HG03139 (cell line): ENCODE measurements at regions not wholly inside any gene's neighbourhood (a gene's known extent, or its start where the extent isn't known, plus 50 kb on each side); places are given as distances from the start of the nearest gene placed in this dataset.

Source experiments
- ATAC-seq: cut with Tn5 transposase; IDR thresholded peaks from one replicate; pipeline ENCODE4 v1.9.1; 2021; ENCODE audit not compliant: unreplicated experiment

- no peak for ATAC-seq
Measured at GRCh38 chr6:128827675-128828464, 55.1 kb upstream of the LAMA2 start.

DNA sequence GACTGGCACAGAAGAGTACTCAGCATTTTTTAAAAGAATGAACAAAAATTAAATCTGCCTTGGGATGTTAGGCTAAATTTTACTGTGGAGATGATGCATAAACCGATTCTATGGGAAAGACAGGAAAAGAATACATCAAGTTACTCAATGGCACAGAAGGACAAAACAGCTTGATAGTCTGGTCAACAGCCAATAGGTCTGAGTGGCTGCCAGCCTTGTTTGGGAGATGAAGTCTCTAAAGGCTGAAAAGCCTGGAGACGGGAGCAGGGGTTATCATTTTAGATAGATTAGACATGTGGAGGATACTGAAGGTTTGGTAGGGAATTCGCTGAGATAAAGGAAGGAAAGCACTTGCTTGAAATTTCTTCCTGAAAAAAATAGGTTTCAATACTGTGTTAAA, 56.3 kb upstream of the LAMA2 start:
- no peak for ATAC-seq

GRCh38 chr6:128822271-128822670, 60.7 kb upstream of the LAMA2 start:
- no peak for ATAC-seq

DNA sequence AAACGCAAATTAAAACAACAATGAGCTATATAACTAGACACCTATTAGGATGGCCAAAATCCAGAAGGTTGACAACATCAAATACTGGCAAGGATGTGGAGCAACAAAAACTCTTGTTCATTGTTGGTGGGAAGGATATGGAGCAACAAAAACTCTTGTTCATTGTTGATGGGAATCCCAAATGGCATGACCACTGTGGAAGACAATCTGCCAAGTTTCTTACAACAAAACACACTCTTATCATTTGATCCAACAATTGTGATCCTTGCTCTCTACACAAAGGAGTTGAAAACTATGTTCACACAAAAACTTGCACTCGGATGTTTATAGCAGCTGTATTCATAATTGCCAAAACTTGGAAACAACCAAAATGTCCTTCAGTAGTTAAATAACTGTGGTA, 61.8 kb upstream of the LAMA2 start:
- ATAC-seq: no peak

DNA sequence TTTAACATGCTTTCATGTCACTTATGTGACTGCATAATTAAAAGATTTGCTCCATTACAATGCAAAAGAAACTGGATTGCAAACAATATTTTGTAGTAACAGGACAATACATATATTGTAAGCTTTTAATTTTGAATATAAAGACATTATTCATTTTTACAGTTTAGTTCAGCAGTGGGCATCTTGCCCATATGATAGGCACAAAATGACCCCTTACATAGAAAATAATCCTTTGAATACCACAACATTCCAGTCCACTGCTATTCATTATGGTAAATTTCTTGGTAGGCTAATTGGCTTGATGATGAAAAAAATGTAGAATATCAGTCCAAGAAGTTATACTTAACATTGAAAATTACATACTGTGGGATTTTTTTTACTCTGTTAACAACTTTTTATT, 74.1 kb upstream of the LAMA2 start:
- ATAC-seq: no peak

GRCh38 chr6:128807577-128807976, 75.4 kb upstream of the LAMA2 start:
- no peak for ATAC-seq

DNA sequence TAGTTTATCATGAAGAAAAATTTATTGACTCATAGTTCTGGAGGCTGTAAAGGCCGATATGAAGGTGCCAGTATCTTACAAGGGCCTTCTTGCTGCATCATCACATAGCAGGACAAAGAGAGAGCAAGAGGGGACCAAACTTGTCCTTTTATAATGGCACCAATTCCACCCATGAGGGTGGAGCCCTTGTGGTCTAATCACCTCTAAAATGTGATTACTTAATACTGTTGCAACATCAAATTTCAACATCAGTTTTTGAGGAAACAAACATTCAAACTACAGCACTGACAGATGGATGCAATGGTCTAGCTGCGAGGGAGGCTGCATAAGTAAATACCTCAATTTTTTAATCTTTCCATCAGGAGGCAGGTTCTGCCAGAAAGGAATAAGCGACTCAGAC, 76.7 kb upstream of the LAMA2 start:
- ATAC-seq: no peak

- no peak for ATAC-seq
Measured at GRCh38 chr6:128803911-128804310, 79.0 kb upstream of the LAMA2 start.

DNA sequence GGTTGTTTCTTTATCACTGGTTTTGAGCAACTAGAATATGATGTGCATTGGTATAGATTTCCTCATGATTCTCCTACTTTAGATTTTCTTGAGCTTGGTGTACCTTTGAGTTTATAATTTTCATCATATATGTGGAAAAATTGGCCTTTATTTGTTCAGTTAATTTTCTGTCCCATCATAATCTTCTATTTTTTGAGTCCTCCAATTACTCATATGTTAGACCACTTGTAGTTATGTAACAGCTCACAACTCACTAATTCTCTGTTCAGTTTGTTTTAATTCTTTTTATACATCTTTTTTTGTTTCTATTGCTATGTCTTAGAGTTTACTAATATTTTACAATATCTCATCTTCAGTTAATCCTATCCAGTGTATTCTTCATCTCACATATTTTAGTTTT, 81.3 kb upstream of the LAMA2 start:
- ATAC-seq: no peak

DNA sequence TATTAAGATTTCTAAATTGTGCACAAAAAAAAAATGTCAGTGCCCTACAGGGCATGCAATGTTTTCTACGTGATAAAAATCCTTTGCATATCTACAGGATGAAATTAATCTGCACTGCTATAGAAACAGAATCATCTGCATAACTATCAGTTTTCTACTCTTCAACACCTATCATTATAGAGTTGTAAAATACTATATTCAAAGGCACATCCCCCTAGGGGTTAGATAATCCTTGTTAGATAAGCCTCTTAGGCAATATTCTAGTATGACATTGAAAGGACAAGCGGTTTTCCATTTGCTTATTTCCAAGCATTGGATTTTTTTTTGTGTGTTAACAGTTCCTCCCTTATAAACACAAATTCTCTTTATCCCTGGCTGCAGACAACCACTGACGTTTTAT, 98.7 kb upstream of the LAMA2 start:
- ATAC-seq: no peak

DNA sequence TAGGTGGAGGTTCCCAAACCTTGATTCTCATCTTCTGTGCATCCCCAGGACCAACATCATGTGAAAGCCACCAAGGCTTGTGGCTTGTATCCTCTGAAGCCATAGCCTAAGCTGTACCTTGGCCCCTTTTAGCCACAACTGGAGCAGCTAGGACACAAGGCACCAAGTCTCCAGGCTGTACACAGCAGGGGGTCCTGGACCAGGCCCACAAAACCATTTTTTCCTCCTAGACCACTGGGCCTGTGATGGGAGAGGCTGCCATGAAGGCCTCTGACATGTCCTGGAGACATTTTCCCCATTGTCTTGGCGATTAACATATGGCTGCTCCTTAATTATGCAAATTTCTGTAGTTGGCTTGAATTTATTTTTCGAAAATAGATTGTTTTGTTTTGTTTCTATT, 114.8 kb upstream of the LAMA2 start:
- no peak for ATAC-seq

GRCh38 chr6:128767705-128768104, 115.2 kb upstream of the LAMA2 start:
- ATAC-seq: no peak

GRCh38 chr6:128767150-128767549, 115.8 kb upstream of the LAMA2 start:
- ATAC-seq: no peak

- no peak for ATAC-seq
Measured at GRCh38 chr6:128763599-128764300, 119.2 kb upstream of the LAMA2 start.

GRCh38 chr6:128759901-128760300, 123.0 kb upstream of the LAMA2 start:
- no peak for ATAC-seq

DNA sequence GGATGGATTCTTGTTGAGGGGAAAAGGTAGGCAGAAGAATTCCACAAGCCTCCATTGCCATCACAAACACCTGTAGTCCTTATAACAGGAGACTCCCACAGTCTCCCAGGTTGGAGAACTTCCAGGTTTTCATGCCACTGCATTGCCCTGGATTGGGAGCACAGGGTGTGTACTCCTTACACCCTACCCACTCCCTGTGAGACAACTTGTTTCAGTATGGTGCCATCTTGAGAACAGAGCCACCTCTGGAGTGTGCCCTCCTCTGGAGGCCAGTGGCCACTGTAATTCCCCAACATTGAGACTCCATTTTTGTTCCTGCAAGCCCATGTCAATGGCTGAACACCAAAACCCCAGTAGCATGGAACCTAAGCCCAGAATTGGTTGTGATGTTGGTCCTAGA, 123.5 kb upstream of the LAMA2 start:
- ATAC-seq: no peak

- no peak for ATAC-seq
Measured at GRCh38 chr6:128757961-128758360, 125.0 kb upstream of the LAMA2 start.

- ATAC-seq: peak; percentile 98
Measured at GRCh38 chr6:128754658-128755256, 128.2 kb upstream of the LAMA2 start.

GRCh38 chr6:128743974-128744765, 138.8 kb upstream of the LAMA2 start:
- no peak for ATAC-seq

- ATAC-seq: no peak
Measured at GRCh38 chr6:128742900-128743299, 140.0 kb upstream of the LAMA2 start.

GRCh38 chr6:128740951-128741350, 142.0 kb upstream of the LAMA2 start:
- no peak for ATAC-seq
